OCI-LY7 (cell line): ENCODE measurements at regions not wholly inside any gene's neighbourhood (a gene's known extent, or its start where the extent isn't known, plus 50 kb on each side); places are given as distances from the start of the nearest gene placed in this dataset.
"Not testable (repeated sequence)": the region's sequence is repeated elsewhere in the genome, so short reads cannot be mapped to it uniquely, and the experiment has no call there.

Experiments used
- BruUV-seq: library from RNA; stranded (reverse); fragments of 400-500 nt; replicated peaks from 2 replicates; lab custom pipeline; 2021; lab: Mats Ljungman, UMichigan
- CTCF ChIA-PET: fragments of 300-600 bp; sonication (Branson Sonifier 250); formaldehyde crosslinking; loops from one replicate; lab custom pipeline; 2022; ENCODE audit warnings: antibody characterized with exemption; ENCODE audit not compliant: unreplicated experiment; lab: Charles Lee
- POLR2A ChIA-PET: fragments of 300-600 bp; sonication (Branson Sonifier 250); formaldehyde crosslinking; loops from one replicate; lab custom pipeline; 2022; ENCODE audit warnings: antibody characterized with exemption; lab: Charles Lee
- DNase-seq: peaks from one replicate; pipeline ENCODE4 v3.0.0-alpha.2; 2015; ENCODE audit warnings: low spot score
- H2AFZ ChIP-seq: fragments of 200-600 bp; sonication (generic), shearing (Covaris generic); 2 replicates; pipeline ENCODE4 v1.6.1; 2014; ENCODE audit warnings: mild to moderate bottlenecking, antibody characterized with exemption, low read length, moderate library complexity
- H3K27ac ChIP-seq: fragments of 200-600 bp; sonication (generic); 2 replicates; pipeline ENCODE4 v1.5.1; 2014; ENCODE audit warnings: mixed run types, low read depth, mild to moderate bottlenecking, moderate library complexity, low read length, inconsistent platforms; ENCODE audit not compliant: poor library complexity, severe bottlenecking
- H3K36me3 ChIP-seq: fragments of 200-600 bp; sonication (generic); 2 replicates; pipeline ENCODE4 v1.6.1; 2014; ENCODE audit warnings: mild to moderate bottlenecking, antibody characterized with exemption, low read length, moderate library complexity, mixed read lengths; ENCODE audit not compliant: insufficient read depth
- H3K4me1 ChIP-seq: fragments of 200-600 bp; sonication (generic); 2 replicates; pipeline ENCODE4 v1.5.1; 2014; ENCODE audit warnings: mild to moderate bottlenecking, low read length; ENCODE audit not compliant: insufficient read depth, poor library complexity, severe bottlenecking
- H3K4me2 ChIP-seq: fragments of 200-600 bp; sonication (generic); 2 replicates; pipeline ENCODE4 v1.6.1; 2014; ENCODE audit warnings: mild to moderate bottlenecking, low read length
- H3K4me3 ChIP-seq: fragments of 200-600 bp; sonication (generic); 2 replicates; pipeline ENCODE4 v1.5.1; 2014; ENCODE audit warnings: mild to moderate bottlenecking, low read depth, low read length; ENCODE audit not compliant: poor library complexity, severe bottlenecking
- H3K79me2 ChIP-seq: fragments of 200-600 bp; sonication (generic); 2 replicates; pipeline ENCODE4 v1.6.1; 2016; ENCODE audit warnings: low read depth, mild to moderate bottlenecking, low read length, moderate library complexity, mixed read lengths; ENCODE audit not compliant: insufficient read depth
- H3K9me2 ChIP-seq: fragments of 200-600 bp; sonication (generic); 2 replicates; pipeline ENCODE4 v1.6.1; 2016; ENCODE audit warnings: mild to moderate bottlenecking, low read length, mixed read lengths; ENCODE audit not compliant: insufficient read depth
- H3K9me3 ChIP-seq: fragments of 200-600 bp; sonication (generic); 2 replicates; pipeline ENCODE4 v1.6.1; 2014; ENCODE audit warnings: mild to moderate bottlenecking, mixed run types, low read length, mixed read lengths
- H4K20me1 ChIP-seq: fragments of 200-600 bp; sonication (generic); 2 replicates; pipeline ENCODE4 v1.6.1; 2014; ENCODE audit warnings: mild to moderate bottlenecking, antibody characterized with exemption, low read length, moderate library complexity, mixed read lengths; ENCODE audit not compliant: insufficient read depth
- intact Hi-C: fragments of 100-400 bp; cut with micrococcal nuclease; formaldehyde crosslinking; loops from one replicate; pipeline ENCODE4 v1.10.0; 2022; ENCODE audit not compliant: unreplicated experiment

- POLR2A ChIA-PET, H3K79me2 ChIP-seq, H3K36me3 ChIP-seq, H4K20me1 ChIP-seq, H3K27ac ChIP-seq, H3K4me1 ChIP-seq, CTCF ChIA-PET, H3K4me2 ChIP-seq, H3K9me3 ChIP-seq, BruUV-seq, intact Hi-C loops, H3K9me2 ChIP-seq, H3K4me3 ChIP-seq, H2AFZ ChIP-seq, DNase-seq: not testable (repeated sequence)
Measured at GRCh38 chr15:44844936-44845335, 108.6 kb downstream of the TRIM69 start.

DNA sequence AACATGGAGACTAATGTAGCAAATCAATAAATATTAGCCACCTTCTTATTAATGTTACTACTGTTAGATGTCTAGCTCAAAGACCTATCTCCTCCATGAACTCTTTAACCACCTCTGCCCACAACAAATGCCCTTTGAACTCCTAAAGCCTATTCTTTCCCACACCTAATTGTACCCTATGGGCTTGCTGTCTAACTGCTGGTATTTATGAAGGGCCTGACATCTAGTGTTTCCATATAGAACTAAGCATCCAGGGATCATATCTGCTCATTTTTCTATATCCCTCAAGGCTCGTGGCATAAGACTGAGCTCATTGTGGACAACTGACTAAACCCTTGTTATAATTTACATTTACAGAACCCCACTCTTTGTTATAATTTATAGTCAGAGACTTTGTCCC is 109.8 kb downstream of the TRIM69 start:
- POLR2A ChIA-PET, H3K79me2 ChIP-seq, H2AFZ ChIP-seq, intact Hi-C loops, H3K4me1 ChIP-seq, H3K36me3 ChIP-seq, H3K9me2 ChIP-seq, CTCF ChIA-PET, H3K4me2 ChIP-seq, H4K20me1 ChIP-seq, DNase-seq, H3K27ac ChIP-seq, H3K9me3 ChIP-seq, H3K4me3 ChIP-seq, BruUV-seq: not testable (repeated sequence)

DNA sequence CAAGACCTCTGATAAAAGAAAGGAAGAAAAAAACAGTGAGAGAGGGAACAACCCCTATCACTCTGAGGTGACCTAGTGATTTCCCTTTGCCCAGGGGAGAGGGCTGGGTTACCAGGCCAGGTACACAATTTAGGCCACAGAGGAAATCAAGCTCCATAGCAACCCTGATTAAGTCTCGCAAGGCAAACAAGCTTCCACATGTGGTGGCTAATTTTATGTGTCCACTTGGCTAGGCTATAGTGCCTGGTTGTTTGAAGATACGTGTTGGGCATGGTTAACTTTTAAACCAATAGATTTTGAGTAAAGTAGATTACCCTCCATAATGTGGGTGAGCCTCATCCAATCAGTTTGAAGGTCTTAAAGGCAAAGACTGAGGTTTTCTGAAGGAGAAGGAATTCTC is 108.9 kb upstream of the TERB2 start:
- DNase-seq, CTCF ChIA-PET, BruUV-seq, H3K27ac ChIP-seq, H3K79me2 ChIP-seq, POLR2A ChIA-PET, H4K20me1 ChIP-seq, intact Hi-C loops, H2AFZ ChIP-seq, H3K9me2 ChIP-seq, H3K4me3 ChIP-seq, H3K4me2 ChIP-seq, H3K36me3 ChIP-seq, H3K9me3 ChIP-seq, H3K4me1 ChIP-seq: not testable (repeated sequence)

DNA sequence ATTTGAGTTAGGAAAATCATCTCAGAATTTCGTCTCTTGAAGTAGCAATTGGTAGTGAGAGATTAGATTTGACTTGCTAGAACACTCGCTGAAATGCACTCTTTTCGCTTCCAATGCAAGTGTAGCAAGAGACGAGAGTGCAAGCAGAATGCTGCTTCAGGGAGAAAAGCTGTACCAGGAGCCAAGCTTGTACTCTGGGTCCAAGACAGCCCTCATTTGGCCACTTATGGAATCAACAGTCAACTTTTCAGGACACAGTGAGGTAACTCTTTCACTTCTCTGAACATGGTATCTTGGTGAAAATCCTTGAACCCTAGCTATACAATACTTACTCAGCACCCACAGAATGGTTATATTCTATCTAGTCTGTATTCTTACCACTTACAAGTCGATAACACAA is 107.6 kb upstream of the TERB2 start:
- BruUV-seq, H4K20me1 ChIP-seq, H3K4me3 ChIP-seq, intact Hi-C loops, H3K4me2 ChIP-seq, H3K27ac ChIP-seq, H3K36me3 ChIP-seq, POLR2A ChIA-PET, H3K79me2 ChIP-seq, CTCF ChIA-PET, H3K4me1 ChIP-seq, H2AFZ ChIP-seq, DNase-seq, H3K9me3 ChIP-seq, H3K9me2 ChIP-seq: not testable (repeated sequence)

GRCh38 chr15:44849701-44850403 is 106.6 kb upstream of the TERB2 start:
- H3K4me1 ChIP-seq, H3K36me3 ChIP-seq, H2AFZ ChIP-seq, H3K79me2 ChIP-seq, H3K9me3 ChIP-seq, H3K27ac ChIP-seq, H3K9me2 ChIP-seq, CTCF ChIA-PET, H3K4me2 ChIP-seq, H4K20me1 ChIP-seq, DNase-seq, POLR2A ChIA-PET, BruUV-seq, H3K4me3 ChIP-seq, intact Hi-C loops: not testable (repeated sequence)
